SK-N-SH treated with all-trans-retinoic acid at 6 μM for 48 hours (cell line): ENCODE measurements at regions not wholly inside any gene's neighbourhood (a gene's known extent, or its start where the extent isn't known, plus 50 kb on each side); places are given as distances from the start of the nearest gene placed in this dataset.
A peak's percentile ranks its signal among the peaks of the same experiment; 100 is the strongest.

ENCODE experiments used
- ATAC-seq: fragments of 200-7000 bp; cut with Tn5 transposase; 3 replicates; pipeline ENCODE4 v1.9.1; 2020; ENCODE audit warnings: mild to moderate bottlenecking, moderate library complexity
- ARNTL ChIP-seq: fragments of 450-650 bp; formaldehyde crosslinking; IDR thresholded peaks from 2 replicates; pipeline ENCODE4 v1.5.0; 2020; ENCODE audit warnings: low read depth, mild to moderate bottlenecking, moderate library complexity, borderline replicate concordance
- BACH2 ChIP-seq: fragments of 250-450 bp; sonication (Bioruptor Pico); IDR thresholded peaks from 2 replicates; pipeline ENCODE4 v1.9.0; 2021; ENCODE audit warnings: mild to moderate bottlenecking, borderline replicate concordance
- CREB5 ChIP-seq: fragments of 250-450 bp; sonication (Bioruptor Pico); IDR thresholded peaks from 2 replicates; pipeline ENCODE4 v1.5.1; 2020; ENCODE audit warnings: low read depth, mild to moderate bottlenecking, moderate library complexity
- ESRRG ChIP-seq: fragments of 250-450 bp; sonication (Bioruptor Pico); IDR thresholded peaks from 2 replicates; pipeline ENCODE4 v1.6.1; 2021; ENCODE audit warnings: mild to moderate bottlenecking
- GLIS3 ChIP-seq: fragments of 250-450 bp; sonication (Bioruptor Pico); IDR thresholded peaks from 2 replicates; pipeline ENCODE4 v1.5.0; 2020; ENCODE audit warnings: mild to moderate bottlenecking, moderate library complexity
- OSR1 ChIP-seq: fragments of 250-450 bp; sonication (Bioruptor Pico); IDR thresholded peaks from 2 replicates; pipeline ENCODE4 v1.8.0; 2022; ENCODE audit warnings: moderate library complexity, mild to moderate bottlenecking, inconsistent platforms
- PATZ1 ChIP-seq: fragments of 250-450 bp; sonication (Bioruptor Pico); IDR thresholded peaks from 2 replicates; pipeline ENCODE4 v1.8.0; 2020; ENCODE audit warnings: mild to moderate bottlenecking, moderate library complexity, borderline replicate concordance
- POU6F1 ChIP-seq: fragments of 250-450 bp; sonication (Bioruptor Pico); IDR thresholded peaks from 2 replicates; pipeline ENCODE4 v1.8.0; 2021; ENCODE audit warnings: low read depth, mild to moderate bottlenecking, moderate library complexity, borderline replicate concordance
- PPARA ChIP-seq: fragments of 250-450 bp; sonication (Bioruptor Pico); IDR thresholded peaks from 2 replicates; pipeline ENCODE4 v1.5.0; 2020; ENCODE audit warnings: mild to moderate bottlenecking, borderline replicate concordance
- RARB ChIP-seq: fragments of 250-450 bp; sonication (Bioruptor Pico); IDR thresholded peaks from 2 replicates; pipeline ENCODE4 v1.8.0; 2021; ENCODE audit warnings: mild to moderate bottlenecking, moderate library complexity
- TSHZ2 ChIP-seq: fragments of 250-450 bp; sonication (Bioruptor Pico); IDR thresholded peaks from 2 replicates; pipeline ENCODE4 v1.5.0; 2020; ENCODE audit warnings: mild to moderate bottlenecking, moderate library complexity
- ZC3H10 ChIP-seq: fragments of 250-450 bp; sonication (Bioruptor Pico); IDR thresholded peaks from 2 replicates; pipeline ENCODE4 v1.5.1; 2021; ENCODE audit warnings: mild to moderate bottlenecking, moderate library complexity
- ZFP3 ChIP-seq: fragments of 250-450 bp; sonication (Bioruptor Pico); IDR thresholded peaks from 2 replicates; pipeline ENCODE4 v1.5.0; 2020; ENCODE audit warnings: mild to moderate bottlenecking, moderate library complexity
- ZNF565 ChIP-seq: fragments of 450-650 bp; formaldehyde crosslinking; conservative IDR thresholded peaks from 2 replicates; pipeline ENCODE4 v1.5.0; 2020; ENCODE audit warnings: low read depth, mild to moderate bottlenecking, moderate library complexity
- ZNF70 ChIP-seq: fragments of 450-650 bp; formaldehyde crosslinking; IDR thresholded peaks from 2 replicates; pipeline ENCODE4 v1.5.0; 2020; ENCODE audit warnings: mild to moderate bottlenecking, moderate library complexity
- ZNF8 ChIP-seq: fragments of 450-650 bp; formaldehyde crosslinking; IDR thresholded peaks from 2 replicates; pipeline ENCODE4 v1.5.0; 2020; ENCODE audit warnings: mild to moderate bottlenecking, moderate library complexity

- peak; percentile 6; the same call in 1 of the 3 replicates for ATAC-seq
- TF ChIP-seq ZNF70 (CRISPR knock-in tag) (no peak), ZC3H10 (CRISPR knock-in tag) (no peak), ZFP3 (no peak), GLIS3 (CRISPR knock-in tag) (no peak), ZNF8 (CRISPR knock-in tag) (no peak), PATZ1 (CRISPR knock-in tag) (no peak), ESRRG (no peak), BACH2 (no peak), ZNF565 (CRISPR knock-in tag) (no peak), ARNTL (CRISPR knock-in tag) (no peak)
Observed at GRCh38 chr1:168441745-168442144, 102.1 kb downstream of the XCL2 start.

GRCh38 chr1:168439456-168440375 lies 104.1 kb downstream of the XCL2 start:
- peak; percentile 96 for ATAC-seq
- TF ChIP-seq ESRRG (no peak), POU6F1 (CRISPR knock-in tag) (no peak), ZNF70 (CRISPR knock-in tag) (no peak), ARNTL (CRISPR knock-in tag) (no peak), ZC3H10 (CRISPR knock-in tag) (no peak)
- TF ChIP-seq, all 23 proteins: peak for 0

GRCh38 chr1:168438626-168439025 lies 105.2 kb downstream of the XCL2 start:
- TF ChIP-seq ESRRG (no peak), ARNTL (CRISPR knock-in tag) (no peak), CREB5 (CRISPR knock-in tag) (no peak), ZNF8 (CRISPR knock-in tag) (no peak)
- no peak for ATAC-seq

- TF ChIP-seq ZC3H10 (CRISPR knock-in tag) (no peak), PPARA (CRISPR knock-in tag) (no peak), ZNF8 (CRISPR knock-in tag) (no peak), GLIS3 (CRISPR knock-in tag) (no peak), PATZ1 (CRISPR knock-in tag) (no peak), RARB (CRISPR knock-in tag) (no peak), TSHZ2 (CRISPR knock-in tag) (no peak), OSR1 (CRISPR knock-in tag) (no peak)
- ATAC-seq = no peak
Observed at GRCh38 chr1:168437821-168438220, 106.0 kb downstream of the XCL2 start.
